ENCODE measurements at regions not wholly inside any gene's neighbourhood (a gene's known extent, or its start where the extent isn't known, plus 50 kb on each side); places are given as distances from the start of the nearest gene placed in this dataset.

GRCh38 chr2:172276961-172277360, 150.4 kb upstream of the ITGA6 start:
- Histone ChIP-seq H3K27ac (no peak overlapping the region), H3K4me3 (no peak overlapping the region), H3K27me3 (no peaks in the 10 kb centered on the region), H3K36me3 (no peaks in the 10 kb centered on the region), H3K9me3 (ENCODE audit: low read depth) (no peaks in the 10 kb centered on the region), H3K4me1 (ENCODE audit: low read depth) (peaks cover 2% of the 10 kb centered on the region)
- no peak for DNase-seq (ENCODE audit: low read depth in 1 of 2, low spot score in 1 of 2)
- TF ChIP-seq, protein P1, sequence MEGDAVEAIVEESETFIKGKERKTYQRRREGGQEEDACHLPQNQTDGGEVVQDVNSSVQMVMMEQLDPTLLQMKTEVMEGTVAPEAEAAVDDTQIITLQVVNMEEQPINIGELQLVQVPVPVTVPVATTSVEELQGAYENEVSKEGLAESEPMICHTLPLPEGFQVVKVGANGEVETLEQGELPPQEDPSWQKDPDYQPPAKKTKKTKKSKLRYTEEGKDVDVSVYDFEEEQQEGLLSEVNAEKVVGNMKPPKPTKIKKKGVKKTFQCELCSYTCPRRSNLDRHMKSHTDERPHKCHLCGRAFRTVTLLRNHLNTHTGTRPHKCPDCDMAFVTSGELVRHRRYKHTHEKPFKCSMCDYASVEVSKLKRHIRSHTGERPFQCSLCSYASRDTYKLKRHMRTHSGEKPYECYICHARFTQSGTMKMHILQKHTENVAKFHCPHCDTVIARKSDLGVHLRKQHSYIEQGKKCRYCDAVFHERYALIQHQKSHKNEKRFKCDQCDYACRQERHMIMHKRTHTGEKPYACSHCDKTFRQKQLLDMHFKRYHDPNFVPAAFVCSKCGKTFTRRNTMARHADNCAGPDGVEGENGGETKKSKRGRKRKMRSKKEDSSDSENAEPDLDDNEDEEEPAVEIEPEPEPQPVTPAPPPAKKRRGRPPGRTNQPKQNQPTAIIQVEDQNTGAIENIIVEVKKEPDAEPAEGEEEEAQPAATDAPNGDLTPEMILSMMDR (IDR thresholded peaks at IDR 0.05; ENCODE audit: low read depth, low read length) = no peak

DNA sequence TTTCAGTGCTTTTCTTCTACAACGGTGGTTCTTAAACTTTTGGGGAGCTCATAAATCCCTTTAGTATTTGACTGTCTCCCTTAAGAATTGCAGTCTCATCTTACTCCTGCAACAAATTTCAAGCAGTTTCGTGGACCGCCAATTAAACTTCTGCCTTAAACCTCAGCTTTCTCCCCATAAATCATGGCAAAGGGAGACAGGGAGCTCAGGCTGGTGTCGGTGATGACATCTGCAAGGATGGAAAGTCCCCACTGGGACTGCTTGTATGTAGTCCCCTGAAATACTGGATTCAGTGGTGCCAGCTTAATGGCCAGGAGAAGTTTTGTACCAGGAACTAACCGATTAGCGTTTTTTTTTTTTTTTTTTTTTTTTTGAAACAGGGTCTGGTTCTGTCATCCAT, 148.7 kb upstream of the ITGA6 start:
- Histone ChIP-seq H3K4me1 (ENCODE audit: low read depth) (peaks cover 7% of the 10 kb centered on the region), H3K9me3 (ENCODE audit: low read depth) (no peaks in the 10 kb centered on the region), H3K36me3 (no peaks in the 10 kb centered on the region), H3K27me3 (no peaks in the 10 kb centered on the region), H3K27ac (no peak overlapping the region), H3K4me3 (no peak overlapping the region)
- TF ChIP-seq, protein P1 (IDR thresholded peaks at IDR 0.05; ENCODE audit: low read depth, low read length) = no peak
- no peak for DNase-seq (ENCODE audit: low read depth in 1 of 2, low spot score in 1 of 2)

GRCh38 chr2:172279214-172279613, 148.2 kb upstream of the ITGA6 start:
- peaks cover 7% of the 10 kb centered on the region for H3K4me1 ChIP-seq (ENCODE audit: low read depth)
- TF ChIP-seq, protein P1 (IDR thresholded peaks at IDR 0.05; ENCODE audit: low read depth, low read length) = no peak
- H3K4me3 ChIP-seq = no peak overlapping the region
- no peak for DNase-seq (ENCODE audit: low read depth in 1 of 2, low spot score in 1 of 2)
- no peaks in the 10 kb centered on the region for H3K27me3 ChIP-seq
- no peaks in the 10 kb centered on the region for H3K36me3 ChIP-seq
- no peaks in the 10 kb centered on the region for H3K9me3 ChIP-seq (ENCODE audit: low read depth)
- H3K27ac ChIP-seq = no peak overlapping the region

DNA sequence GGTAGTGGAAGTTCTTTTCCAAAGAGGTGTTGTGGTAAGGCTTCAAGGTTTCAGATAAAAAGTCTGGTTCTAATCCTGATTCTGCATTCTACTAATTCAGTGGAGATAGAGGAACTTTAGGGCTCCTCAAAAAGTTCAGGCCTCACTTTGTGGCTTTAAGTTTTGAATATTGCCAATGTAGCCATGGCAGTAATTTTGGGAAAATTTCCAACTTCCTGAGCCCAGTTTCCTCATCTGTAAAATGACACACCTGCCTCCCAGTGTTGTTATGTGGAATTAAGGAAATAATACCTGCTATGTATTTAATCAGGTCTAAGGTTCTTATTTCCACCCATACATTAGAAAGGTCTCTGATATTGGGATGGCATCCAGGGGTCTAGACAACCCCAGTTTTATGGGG, 147.6 kb upstream of the ITGA6 start:
- no peak overlapping the region for H3K27ac ChIP-seq
- TF ChIP-seq, protein P1 (IDR thresholded peaks at IDR 0.05; ENCODE audit: low read depth, low read length) = no peak

DNA sequence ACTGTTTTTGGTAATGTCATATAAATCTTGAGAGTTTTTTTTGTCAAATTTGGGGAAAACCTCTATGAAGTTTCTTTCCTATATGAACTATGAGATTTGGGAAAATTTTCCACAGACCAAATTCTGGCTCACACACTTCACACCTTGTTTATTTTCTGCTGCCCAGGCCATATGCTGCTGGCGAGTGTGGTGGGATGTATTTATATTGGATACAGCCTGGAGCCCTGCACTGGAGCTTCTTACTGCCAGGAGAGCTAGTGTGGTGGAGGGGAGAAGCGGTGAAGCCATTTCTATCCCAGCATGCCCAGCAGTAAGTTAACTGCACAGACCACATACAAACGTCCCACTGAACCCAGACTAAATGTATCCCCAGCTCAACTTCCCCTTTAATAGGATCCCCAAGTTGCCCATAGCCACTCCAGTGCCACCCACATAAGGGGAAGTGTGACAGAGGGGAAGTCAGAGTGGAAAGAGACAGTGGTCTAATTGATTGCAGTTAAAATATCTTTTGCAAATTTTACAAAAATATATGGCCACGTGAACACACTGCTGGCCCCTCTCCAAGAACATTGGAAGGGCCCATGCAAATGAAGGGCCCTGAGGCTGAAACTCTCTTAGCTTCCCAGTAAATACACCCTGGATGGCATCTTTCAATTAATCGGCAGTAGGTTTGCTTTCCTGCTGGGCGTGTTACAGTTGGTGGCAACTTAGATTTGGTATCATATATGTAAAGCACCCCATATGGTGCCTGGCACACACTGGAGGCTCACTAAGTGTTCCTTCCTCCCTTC, 146.6 kb upstream of the ITGA6 start:
- Histone ChIP-seq H3K27ac (no peak overlapping the region), H3K27me3 (no peaks in the 10 kb centered on the region), H3K9me3 (ENCODE audit: low read depth) (no peaks in the 10 kb centered on the region), H3K36me3 (no peaks in the 10 kb centered on the region), H3K4me1 (ENCODE audit: low read depth) (peaks cover 17% of the 10 kb centered on the region), H3K4me3 (no peak overlapping the region)
- no peak for DNase-seq (ENCODE audit: low read depth in 1 of 2, low spot score in 1 of 2)
- TF ChIP-seq, protein P1 (IDR thresholded peaks at IDR 0.05; ENCODE audit: low read depth, low read length) = no peak

More for the DNA sequence above, 147.6 kb upstream of the ITGA6 start:
- Histone ChIP-seq H3K27me3 (no peaks in the 10 kb centered on the region), H3K36me3 (no peaks in the 10 kb centered on the region), H3K9me3 (ENCODE audit: low read depth) (no peaks in the 10 kb centered on the region), H3K4me1 (ENCODE audit: low read depth) (peaks cover 8% of the 10 kb centered on the region), H3K4me3 (no peak overlapping the region)
- DNase-seq (ENCODE audit: low read depth in 1 of 2, low spot score in 1 of 2) = no peak

Data from cardiac muscle cell (in vitro differentiated cells and primary cell).